ENCODE measurements at regions not wholly inside any gene's neighbourhood (a gene's known extent, or its start where the extent isn't known, plus 50 kb on each side); places are given as distances from the start of the nearest gene placed in this dataset.

- Mint-ChIP-seq H3K9me3 (no peaks in the 10 kb centered on the region), H3K27me3 (peaks cover 2% of the 10 kb centered on the region), H3K4me1 (ENCODE audit: low read depth) (no peaks in the 10 kb centered on the region), H3K27ac (no peak overlapping the region), H3K4me3 (no peak overlapping the region), H3K36me3 (ENCODE audit: low read depth) (no peaks in the 10 kb centered on the region)
- DNase-seq: no peak
Measured at GRCh38 chr17:36749493-36749892, 148.1 kb downstream of the MRM1 start.

DNA sequence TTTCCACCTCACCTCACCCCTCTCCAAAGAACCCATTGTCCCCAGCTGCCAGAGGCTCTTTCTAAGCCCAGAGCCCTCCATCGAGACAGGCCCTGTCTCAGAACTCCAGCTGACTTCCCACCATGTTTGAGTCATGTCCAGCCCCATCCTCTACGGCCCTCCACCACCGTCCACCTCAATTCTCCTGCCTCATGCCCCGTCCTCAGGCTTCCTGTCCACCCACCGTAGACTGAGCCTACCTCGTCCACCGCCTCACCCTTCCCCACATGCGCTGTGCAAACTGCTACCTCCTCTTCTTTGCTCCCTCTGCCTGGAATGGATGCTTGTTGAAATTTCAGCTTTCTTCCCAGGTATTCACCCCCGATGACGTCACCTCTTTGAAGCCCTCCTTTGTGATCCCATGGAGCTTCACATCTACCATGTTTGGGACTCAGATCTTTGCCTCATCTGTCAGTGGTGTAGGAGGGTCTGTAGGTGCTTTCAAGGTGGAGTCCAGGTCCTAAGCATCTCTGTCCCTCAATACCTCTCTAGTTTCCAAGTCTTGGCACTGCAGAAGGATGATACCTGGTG, 149.0 kb downstream of the MRM1 start:
- Mint-ChIP-seq H3K9me3 (no peaks in the 10 kb centered on the region), H3K27ac (no peak overlapping the region), H3K4me3 (no peak overlapping the region), H3K36me3 (ENCODE audit: low read depth) (no peaks in the 10 kb centered on the region), H3K4me1 (ENCODE audit: low read depth) (no peaks in the 10 kb centered on the region), H3K27me3 (peaks cover 2% of the 10 kb centered on the region)
- DNase-seq: no peak

DNA sequence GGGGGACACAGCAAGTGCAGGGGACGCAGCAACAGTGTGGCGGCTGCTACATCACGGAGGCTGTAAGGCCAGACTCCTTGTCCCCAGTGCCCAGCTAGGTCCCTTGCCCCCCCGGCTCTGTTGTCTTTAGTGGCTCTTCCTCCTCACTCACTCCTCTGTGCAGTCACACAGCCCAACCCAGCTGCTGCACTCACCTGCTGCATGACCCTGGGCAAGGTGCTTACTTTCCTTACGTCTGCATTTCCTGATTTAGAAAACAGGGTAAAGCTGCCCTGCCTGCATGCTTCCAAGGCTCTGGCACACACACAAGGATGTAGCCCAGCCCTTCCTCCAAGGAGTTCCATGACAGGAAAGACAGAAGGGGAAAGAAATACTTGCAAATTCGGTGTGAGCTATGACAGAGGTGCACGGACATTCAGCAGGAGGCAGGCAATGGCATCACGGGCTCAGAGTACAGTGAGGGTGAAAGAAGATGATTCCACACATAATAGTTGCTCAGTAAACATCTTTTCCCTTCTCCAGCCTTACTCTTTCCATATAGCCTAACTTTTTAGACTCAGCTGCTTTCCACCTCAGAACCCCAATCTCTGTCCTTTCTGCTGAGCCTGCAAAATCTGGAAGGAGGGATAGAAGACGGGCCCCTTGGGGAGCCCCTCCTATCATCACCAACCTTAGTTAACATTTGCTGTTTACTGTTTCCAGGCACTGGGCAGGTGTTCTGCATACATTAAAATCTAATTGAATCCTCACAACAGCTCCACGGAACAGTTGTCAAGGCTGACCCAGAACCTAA, 150.9 kb downstream of the MRM1 start:
- no peaks in the 10 kb centered on the region for H3K4me1 Mint-ChIP-seq (ENCODE audit: low read depth)
- H3K9me3 Mint-ChIP-seq: no peaks in the 10 kb centered on the region
- H3K4me3 Mint-ChIP-seq: no peak overlapping the region
- peaks cover 2% of the 10 kb centered on the region for H3K27me3 Mint-ChIP-seq
- H3K36me3 Mint-ChIP-seq (ENCODE audit: low read depth): no peaks in the 10 kb centered on the region
- H3K27ac Mint-ChIP-seq: no peak overlapping the region
- no peak for DNase-seq

GRCh38 chr17:36755586-36755985, 154.2 kb downstream of the MRM1 start:
- H3K27ac Mint-ChIP-seq: no peak overlapping the region
- no peaks in the 10 kb centered on the region for H3K9me3 Mint-ChIP-seq
- no peaks in the 10 kb centered on the region for H3K36me3 Mint-ChIP-seq (ENCODE audit: low read depth)
- H3K27me3 Mint-ChIP-seq: peaks cover 2% of the 10 kb centered on the region
- H3K4me3 Mint-ChIP-seq: no peak overlapping the region
- H3K4me1 Mint-ChIP-seq (ENCODE audit: low read depth): no peaks in the 10 kb centered on the region
- DNase-seq: peak; percentile 57

- Mint-ChIP-seq H3K27me3 (peaks cover 2% of the 10 kb centered on the region), H3K4me1 (ENCODE audit: low read depth) (no peaks in the 10 kb centered on the region), H3K36me3 (ENCODE audit: low read depth) (no peaks in the 10 kb centered on the region), H3K9me3 (no peaks in the 10 kb centered on the region), H3K27ac (no peak overlapping the region), H3K4me3 (no peak overlapping the region)
- no peak for DNase-seq
Measured at GRCh38 chr17:36756695-36757094, 155.3 kb downstream of the MRM1 start.

DNA sequence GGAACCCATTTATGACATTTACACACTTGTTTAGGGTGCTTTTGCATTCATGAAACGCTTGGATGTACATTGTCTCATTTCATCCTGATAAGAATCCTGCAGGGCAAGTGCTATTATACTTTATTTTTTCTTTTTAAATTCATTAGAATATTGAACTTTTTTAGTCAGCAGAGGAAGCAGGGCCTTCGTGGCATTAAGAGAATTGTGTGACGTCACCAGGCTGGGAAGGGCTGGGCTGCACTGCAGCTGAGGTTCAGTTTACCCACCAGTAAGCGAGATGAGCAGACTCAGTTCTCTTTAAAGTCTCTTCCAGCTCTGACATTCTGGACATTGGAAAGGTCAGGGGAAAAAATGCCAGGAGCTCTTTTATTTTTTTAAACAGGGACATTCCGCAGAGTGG, 159.0 kb downstream of the MRM1 start:
- Mint-ChIP-seq H3K4me3 (no peak overlapping the region), H3K9me3 (no peaks in the 10 kb centered on the region), H3K36me3 (ENCODE audit: low read depth) (no peaks in the 10 kb centered on the region), H3K27me3 (no peaks in the 10 kb centered on the region), H3K27ac (no peak overlapping the region), H3K4me1 (ENCODE audit: low read depth) (peaks cover 17% of the 10 kb centered on the region)
- no peak for DNase-seq

GRCh38 chr17:36761203-36761950, 160.0 kb downstream of the MRM1 start:
- Mint-ChIP-seq H3K27me3 (no peaks in the 10 kb centered on the region), H3K36me3 (ENCODE audit: low read depth) (no peaks in the 10 kb centered on the region), H3K27ac (no peak overlapping the region), H3K4me1 (ENCODE audit: low read depth) (peaks cover 17% of the 10 kb centered on the region), H3K4me3 (no peak overlapping the region), H3K9me3 (no peaks in the 10 kb centered on the region)
- no peak for DNase-seq

DNA sequence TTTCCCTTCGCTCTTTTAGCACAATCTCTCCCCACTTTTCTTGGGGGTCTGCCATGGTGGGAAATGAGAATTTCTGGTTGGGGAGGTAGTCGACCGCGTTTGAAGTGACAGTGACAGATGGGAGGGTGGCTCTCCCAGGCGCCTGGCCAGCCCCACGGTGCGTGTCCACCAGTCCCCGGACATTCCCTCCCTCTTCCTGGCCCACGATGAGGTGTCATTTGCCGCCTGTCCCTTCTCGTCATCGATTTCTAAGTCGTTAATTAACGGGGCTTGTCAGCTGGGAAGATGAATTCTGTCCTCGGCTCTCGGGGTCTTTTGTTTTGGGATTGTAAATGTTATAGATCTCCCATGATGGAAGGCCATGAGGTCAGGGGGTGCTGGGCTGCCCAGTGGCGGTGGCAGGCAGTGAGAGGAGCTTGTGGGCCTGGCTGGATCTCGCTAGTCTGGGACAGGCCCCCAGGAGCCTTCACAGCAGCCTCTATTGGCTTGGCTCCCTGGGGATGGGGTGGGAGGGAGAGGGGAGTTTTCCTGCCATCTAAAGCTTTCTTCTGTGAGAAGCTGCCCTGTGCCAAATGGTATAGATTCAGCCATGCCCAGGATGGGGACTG, 164.2 kb downstream of the MRM1 start:
- Mint-ChIP-seq H3K27me3 (no peaks in the 10 kb centered on the region), H3K4me1 (ENCODE audit: low read depth) (peaks cover 17% of the 10 kb centered on the region), H3K27ac (no peak overlapping the region), H3K4me3 (no peak overlapping the region), H3K36me3 (ENCODE audit: low read depth) (no peaks in the 10 kb centered on the region), H3K9me3 (no peaks in the 10 kb centered on the region)
- no peak for DNase-seq

DNA sequence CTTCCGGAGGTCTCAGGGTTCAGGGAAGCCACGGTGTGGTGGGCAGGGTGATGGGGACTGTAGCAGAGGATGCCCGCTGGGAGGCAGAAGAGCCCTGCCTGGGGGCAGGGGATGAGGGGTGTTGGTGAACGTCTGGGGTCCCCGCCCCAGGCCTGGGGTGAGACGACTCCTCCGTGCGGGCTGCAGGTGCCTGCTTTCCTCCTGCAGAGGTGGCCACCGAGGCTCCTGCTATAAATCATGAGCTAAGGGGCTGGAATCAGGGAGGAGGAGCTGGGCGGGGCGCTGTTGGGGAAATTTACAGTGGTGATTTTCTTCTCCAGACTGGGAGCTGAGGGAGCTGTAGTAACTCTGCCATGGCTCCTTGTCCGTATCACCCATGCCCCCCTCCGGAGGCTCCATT, 167.0 kb downstream of the MRM1 start:
- no peak for DNase-seq
- H3K4me3 Mint-ChIP-seq: no peak overlapping the region
- H3K9me3 Mint-ChIP-seq: no peaks in the 10 kb centered on the region
- no peaks in the 10 kb centered on the region for H3K27me3 Mint-ChIP-seq
- no peaks in the 10 kb centered on the region for H3K36me3 Mint-ChIP-seq (ENCODE audit: low read depth)
- no peak overlapping the region for H3K27ac Mint-ChIP-seq
- H3K4me1 Mint-ChIP-seq (ENCODE audit: low read depth): peaks cover 5% of the 10 kb centered on the region

DNA sequence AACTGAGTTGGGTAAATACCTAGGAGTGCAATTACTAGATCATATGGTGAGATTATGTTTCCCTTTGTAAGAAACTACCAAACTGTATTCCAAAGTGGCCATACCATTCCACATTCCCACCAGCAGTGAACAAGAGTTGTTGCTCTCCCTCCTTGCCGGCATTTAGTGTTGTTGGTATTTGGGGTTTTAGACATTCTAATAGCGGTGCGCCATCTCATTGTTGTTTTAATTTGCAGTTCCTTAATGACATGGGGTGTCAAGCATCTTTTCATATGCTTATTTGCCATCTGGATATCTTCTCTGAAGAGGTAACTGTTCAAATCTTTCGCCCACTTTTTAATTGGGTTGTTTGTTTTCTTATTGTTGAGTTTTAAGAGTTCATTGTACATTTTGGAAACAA, 164.2 kb upstream of the LHX1 start:
- Mint-ChIP-seq H3K4me3 (no peak overlapping the region), H3K9me3 (no peaks in the 10 kb centered on the region), H3K27me3 (peaks cover 16% of the 10 kb centered on the region), H3K4me1 (ENCODE audit: low read depth) (no peaks in the 10 kb centered on the region), H3K27ac (no peak overlapping the region), H3K36me3 (ENCODE audit: low read depth) (no peaks in the 10 kb centered on the region)
- DNase-seq: no peak

DNA sequence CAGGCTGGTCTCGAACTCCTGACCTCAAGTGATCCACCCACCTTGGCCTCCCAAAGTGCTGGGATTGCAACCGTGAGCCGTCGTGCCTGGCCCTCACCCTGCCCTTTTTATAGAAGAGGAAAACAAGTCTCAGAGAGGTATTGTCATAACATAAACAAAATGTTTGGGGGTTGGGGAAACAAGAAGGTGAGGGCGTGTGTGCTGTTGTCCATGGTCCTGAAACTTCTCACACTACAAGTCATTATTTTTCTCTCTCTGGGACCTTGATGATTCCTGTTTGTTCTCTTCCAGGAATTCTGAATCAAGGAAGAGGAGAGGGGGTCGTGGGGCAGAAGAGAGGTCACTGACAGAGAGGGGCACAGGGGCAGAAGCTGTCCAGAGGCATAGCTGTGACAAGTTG, 160.2 kb upstream of the LHX1 start:
- no peaks in the 10 kb centered on the region for H3K9me3 Mint-ChIP-seq
- H3K27ac Mint-ChIP-seq: no peak overlapping the region
- H3K4me1 Mint-ChIP-seq (ENCODE audit: low read depth): no peaks in the 10 kb centered on the region
- no peak overlapping the region for H3K4me3 Mint-ChIP-seq
- H3K27me3 Mint-ChIP-seq: peaks cover 40% of the 10 kb centered on the region
- no peak for DNase-seq
- H3K36me3 Mint-ChIP-seq (ENCODE audit: low read depth): no peaks in the 10 kb centered on the region

DNA sequence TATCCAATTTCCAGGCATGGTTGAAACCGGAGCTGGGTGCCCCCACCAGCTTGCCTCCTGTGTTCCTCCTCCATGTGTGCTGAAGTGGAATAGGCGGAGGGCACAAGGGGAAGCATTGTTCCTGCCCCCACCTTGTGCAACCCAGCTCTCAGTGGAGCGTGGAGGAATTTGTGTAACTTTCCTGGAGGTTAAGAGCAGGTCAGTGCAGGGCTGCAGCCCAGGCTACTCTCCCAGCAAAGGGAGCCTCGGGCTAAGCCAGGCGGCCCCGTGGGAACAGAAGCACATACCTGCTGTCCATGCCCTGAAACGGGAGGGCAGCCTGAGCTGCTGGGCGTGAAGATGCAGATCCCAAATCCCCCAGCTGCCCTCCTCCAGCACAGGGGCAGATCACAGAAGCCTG, 158.8 kb upstream of the LHX1 start:
- peaks cover 48% of the 10 kb centered on the region for H3K27me3 Mint-ChIP-seq
- no peaks in the 10 kb centered on the region for H3K4me1 Mint-ChIP-seq (ENCODE audit: low read depth)

DNA sequence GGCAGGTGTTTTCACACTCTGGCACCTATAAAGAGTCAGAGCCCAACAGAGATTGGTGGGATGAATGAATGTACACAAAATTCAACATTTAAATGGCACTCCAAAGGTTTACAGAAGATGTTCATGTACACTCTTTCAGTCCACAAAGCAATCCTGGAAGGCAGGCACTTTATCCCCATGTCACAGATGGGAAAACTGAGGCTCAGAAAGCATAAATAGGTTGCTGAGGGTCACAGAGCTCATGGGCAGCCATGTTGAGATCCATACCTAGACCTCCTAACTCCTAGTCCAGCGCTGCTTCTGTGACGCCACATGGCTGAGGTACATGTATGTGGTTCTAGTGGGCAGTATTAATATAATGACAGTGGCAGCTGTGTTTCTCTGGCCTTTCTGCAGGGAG, 157.7 kb upstream of the LHX1 start:
- Mint-ChIP-seq H3K9me3 (no peaks in the 10 kb centered on the region), H3K4me3 (no peak overlapping the region), H3K27ac (no peak overlapping the region), H3K36me3 (ENCODE audit: low read depth) (no peaks in the 10 kb centered on the region), H3K4me1 (ENCODE audit: low read depth) (no peaks in the 10 kb centered on the region), H3K27me3 (peaks cover 53% of the 10 kb centered on the region)
- DNase-seq: no peak

More for the DNA sequence above, 158.8 kb upstream of the LHX1 start:
- Mint-ChIP-seq H3K4me3 (no peak overlapping the region), H3K36me3 (ENCODE audit: low read depth) (no peaks in the 10 kb centered on the region), H3K27ac (no peak overlapping the region), H3K9me3 (no peaks in the 10 kb centered on the region)
- no peak for DNase-seq

DNA sequence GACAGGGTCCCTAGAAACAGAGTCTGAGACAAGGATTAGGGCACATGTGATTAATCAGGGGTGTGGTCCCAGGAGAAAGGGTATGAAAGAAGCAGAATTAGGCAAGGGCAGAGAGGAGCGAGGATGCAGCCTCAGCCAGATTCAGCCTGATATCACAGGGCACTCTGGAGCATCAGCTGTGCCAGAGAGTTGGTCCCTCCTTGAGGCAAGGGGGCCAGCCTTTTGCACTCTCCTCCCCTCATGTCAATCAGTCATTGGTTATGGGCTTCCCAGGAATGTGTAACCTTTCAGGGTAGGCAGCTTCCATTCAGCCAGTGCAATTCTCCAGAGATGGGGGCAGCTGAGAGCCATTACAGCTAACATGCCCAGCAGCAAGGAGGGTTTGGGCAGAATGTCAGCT, 152.6 kb upstream of the LHX1 start:
- Mint-ChIP-seq H3K27ac (no peak overlapping the region), H3K4me3 (no peak overlapping the region)
- DNase-seq: no peak

GRCh38 chr17:36786867-36787266, 150.4 kb upstream of the LHX1 start:
- H3K9me3 Mint-ChIP-seq: no peaks in the 10 kb centered on the region
- H3K27ac Mint-ChIP-seq: no peak overlapping the region
- H3K36me3 Mint-ChIP-seq (ENCODE audit: low read depth): no peaks in the 10 kb centered on the region
- H3K4me1 Mint-ChIP-seq (ENCODE audit: low read depth): no peaks in the 10 kb centered on the region
- peaks cover 51% of the 10 kb centered on the region for H3K27me3 Mint-ChIP-seq
- DNase-seq: no peak
- no peak overlapping the region for H3K4me3 Mint-ChIP-seq

More for the DNA sequence above, 152.6 kb upstream of the LHX1 start:
- H3K27me3 Mint-ChIP-seq: peaks cover 39% of the 10 kb centered on the region
- no peaks in the 10 kb centered on the region for H3K4me1 Mint-ChIP-seq (ENCODE audit: low read depth)
- no peaks in the 10 kb centered on the region for H3K9me3 Mint-ChIP-seq
- H3K36me3 Mint-ChIP-seq (ENCODE audit: low read depth): no peaks in the 10 kb centered on the region
